IMR-90 (cell line): ENCODE measurements at regions not wholly inside any gene's neighbourhood (a gene's known extent, or its start where the extent isn't known, plus 50 kb on each side); places are given as distances from the start of the nearest gene placed in this dataset.
"Not testable (repeated sequence)": the region's sequence is repeated elsewhere in the genome, so short reads cannot be mapped to it uniquely, and the experiment has no call there.

Source experiments
- ATAC-seq: fragments of 200-7000 bp; cut with Tn5 transposase; 2 replicates; pipeline ENCODE4 v1.9.1; 2020; ENCODE audit warnings: low read depth, mild to moderate bottlenecking, moderate library complexity
- BruUV-seq: library from RNA; stranded (reverse); fragments of 400-500 nt; replicated peaks from 2 replicates; lab custom pipeline; 2021; lab: Mats Ljungman, UMichigan
- CTCF ChIA-PET: fragments of 300-600 bp; formaldehyde crosslinking; extraction: SDS; loops from one replicate; lab custom pipeline; 2021; ENCODE audit warnings: antibody characterized with exemption; lab: Yijun Ruan, JAX
- POLR2A ChIA-PET: fragments of 300-600 bp; sonication (Branson Sonifier 250); formaldehyde crosslinking; loops from one replicate; lab custom pipeline; 2022; ENCODE audit warnings: antibody characterized with exemption; ENCODE audit not compliant: unreplicated experiment; lab: Charles Lee
- DNase-seq: peaks from one replicate; pipeline ENCODE4 v3.0.0; 2013
- H2AFZ ChIP-seq: replicated peaks from 2 replicates; pipeline ENCODE3; 2013; ENCODE audit warnings: low read length, mild to moderate bottlenecking; ENCODE audit not compliant: poor library complexity
- H2AK5ac ChIP-seq: 2 replicates; pipeline ENCODE4 v1.6.1; 2013; ENCODE audit warnings: low read depth, low read length, inconsistent platforms
- H2AK9ac ChIP-seq: replicated peaks from 2 replicates; pipeline ENCODE3; 2013; ENCODE audit warnings: mild to moderate bottlenecking, low read depth, low read length, moderate library complexity; ENCODE audit not compliant: poor library complexity
- H2BK120ac ChIP-seq: 2 replicates; pipeline ENCODE4 v1.6.1; 2013; ENCODE audit warnings: low read depth, low read length, inconsistent platforms
- H2BK15ac ChIP-seq: 3 replicates; pipeline ENCODE4 v1.6.1; 2013; ENCODE audit warnings: low read depth, low read length, inconsistent platforms
- H2BK20ac ChIP-seq: 2 replicates; pipeline ENCODE4 v1.6.1; 2013; ENCODE audit warnings: low read depth, mild to moderate bottlenecking, inconsistent platforms, low read length, moderate library complexity
- H2BK5ac ChIP-seq: 2 replicates; pipeline ENCODE4 v1.6.1; 2013; ENCODE audit warnings: mild to moderate bottlenecking, low read depth, low read length, inconsistent platforms; ENCODE audit not compliant: poor library complexity, severe bottlenecking
- H3K14ac ChIP-seq: replicated peaks from 2 replicates; pipeline ENCODE4 v1.6.1; 2013; ENCODE audit warnings: low read depth, low read length, inconsistent platforms
- H3K18ac ChIP-seq: 2 replicates; pipeline ENCODE4 v1.6.1; 2013; ENCODE audit warnings: low read depth, low read length, control low read depth
- H3K23ac ChIP-seq: 2 replicates; pipeline ENCODE4 v1.6.1; 2013; ENCODE audit warnings: low read depth, low read length, inconsistent platforms
- H3K27ac ChIP-seq: 2 replicates; pipeline ENCODE4 v1.5.1; 2013; ENCODE audit warnings: mild to moderate bottlenecking, control low read depth, low read length; ENCODE audit not compliant: insufficient read depth
- H3K27me3 ChIP-seq: 2 replicates; pipeline ENCODE4 v1.6.1; 2013; ENCODE audit warnings: low read length; ENCODE audit not compliant: control insufficient read depth, insufficient read depth
- H3K36me3 ChIP-seq: 2 replicates; pipeline ENCODE4 v1.6.1; 2013; ENCODE audit warnings: low read length, mixed read lengths; ENCODE audit not compliant: control insufficient read depth, insufficient read depth
- H3K4ac ChIP-seq: 2 replicates; pipeline ENCODE4 v1.6.1; 2013; ENCODE audit warnings: low read depth, low read length, inconsistent platforms
- H3K4me1 ChIP-seq: 2 replicates; pipeline ENCODE4 v1.6.1; 2013; ENCODE audit warnings: low read length, mixed read lengths; ENCODE audit not compliant: control insufficient read depth, insufficient read depth
- H3K4me2 ChIP-seq: 2 replicates; pipeline ENCODE4 v1.6.1; 2013; ENCODE audit warnings: low read depth, mild to moderate bottlenecking, control low read depth, low read length, moderate library complexity
- H3K4me3 ChIP-seq: 2 replicates; pipeline ENCODE4 v1.5.1; 2013; ENCODE audit warnings: low read depth, mild to moderate bottlenecking, control low read depth, low read length, moderate library complexity; ENCODE audit not compliant: insufficient read depth
- H3K56ac ChIP-seq: 2 replicates; pipeline ENCODE4 v1.6.1; 2013; ENCODE audit warnings: low read length, inconsistent platforms; ENCODE audit not compliant: insufficient read depth; ENCODE audit errors: extremely low read depth
- H3K79me1 ChIP-seq, 2 experiments: 2 replicates each; pipeline ENCODE4 v1.6.1; 2013; ENCODE audit warnings: low read length in 2 of 2, inconsistent platforms in 1 of 2, low read depth in 1 of 2
- H3K9ac ChIP-seq: 2 replicates; pipeline ENCODE4 v1.6.1; 2013; ENCODE audit warnings: low read depth, low read length, control low read depth
- H3K9me1 ChIP-seq: 2 replicates; pipeline ENCODE4 v1.6.1; 2013; ENCODE audit warnings: low read length, inconsistent platforms; ENCODE audit not compliant: insufficient read depth
- H3K9me3 ChIP-seq: 2 replicates; pipeline ENCODE4 v1.6.1; 2013; ENCODE audit warnings: low read length; ENCODE audit not compliant: control insufficient read depth, insufficient read depth
- H4K20me1 ChIP-seq: 2 replicates; pipeline ENCODE4 v1.6.1; 2013; ENCODE audit warnings: low read length, inconsistent platforms; ENCODE audit not compliant: insufficient read depth
- H4K5ac ChIP-seq: 2 replicates; pipeline ENCODE4 v1.6.1; 2013; ENCODE audit warnings: mild to moderate bottlenecking, low read depth, low read length, control low read depth
- H4K8ac ChIP-seq, 2 experiments: 2 replicates each; pipeline ENCODE4 v1.6.1; 2013; ENCODE audit warnings: low read depth in 2 of 2, low read length in 2 of 2, control low read depth in 1 of 2, inconsistent platforms in 1 of 2
- H4K91ac ChIP-seq: 2 replicates; pipeline ENCODE4 v1.6.1; 2013; ENCODE audit warnings: low read depth, low read length, inconsistent platforms; ENCODE audit not compliant: insufficient read depth
- WGBS, 2 experiments: methylation state at CpG; one replicate each; pipeline versions ENCODE4 v1.1.5 to v1.1.7; 2013; ENCODE audit warnings: missing lambda C conversion rate in 2 of 2; ENCODE audit not compliant: insufficient read length in 1 of 2; ENCODE audit errors: extremely low coverage in 2 of 2; 5-methylcytosine and 5-hydroxymethylcytosine counted together
- dilution Hi-C: fragments of 300-500 bp; cut with HindIII; formaldehyde crosslinking; loops from one replicate; pipeline ENCODE4 v1.14.3; 2018; ENCODE audit warnings: low sequenced_read_pairs; ENCODE audit not compliant: unreplicated experiment
- in situ Hi-C: fragments of 300-500 bp; cut with MboI; formaldehyde crosslinking; loops from 3 replicates; pipeline ENCODE4 v1.14.3; 2019; ENCODE audit warnings: low sequenced_read_pairs, inconsistent platforms, mixed read lengths
- intact Hi-C: fragments of 100-400 bp; cut with micrococcal nuclease; formaldehyde crosslinking; loops from 2 replicates; pipeline ENCODE4 v1.10.0; 2022

- H3K27me3 ChIP-seq, BruUV-seq, H2AK9ac ChIP-seq, H3K79me1 ChIP-seq, H3K4me1 ChIP-seq, ATAC-seq, H3K9ac ChIP-seq, intact Hi-C loops, CTCF ChIA-PET, H4K5ac ChIP-seq, H3K9me1 ChIP-seq, H4K91ac ChIP-seq, H3K27ac ChIP-seq, H3K14ac ChIP-seq, H2BK15ac ChIP-seq, H3K56ac ChIP-seq, H2BK20ac ChIP-seq, H4K8ac ChIP-seq, H3K23ac ChIP-seq, H2BK5ac ChIP-seq, H2AFZ ChIP-seq, H3K18ac ChIP-seq, H3K4ac ChIP-seq, POLR2A ChIA-PET, dilution Hi-C loops, H3K9me3 ChIP-seq, H3K36me3 ChIP-seq, H2AK5ac ChIP-seq, H3K4me3 ChIP-seq, DNase-seq, in situ Hi-C loops, H3K4me2 ChIP-seq, H2BK120ac ChIP-seq, H4K20me1 ChIP-seq: not testable (repeated sequence)
- WGBS, 2 experiments = no CpG with 5 or more reads among the region's 2 CpGs
Measured at GRCh38 chr4:117599393-117599792, 434.9 kb upstream of the NDST3 start.

DNA sequence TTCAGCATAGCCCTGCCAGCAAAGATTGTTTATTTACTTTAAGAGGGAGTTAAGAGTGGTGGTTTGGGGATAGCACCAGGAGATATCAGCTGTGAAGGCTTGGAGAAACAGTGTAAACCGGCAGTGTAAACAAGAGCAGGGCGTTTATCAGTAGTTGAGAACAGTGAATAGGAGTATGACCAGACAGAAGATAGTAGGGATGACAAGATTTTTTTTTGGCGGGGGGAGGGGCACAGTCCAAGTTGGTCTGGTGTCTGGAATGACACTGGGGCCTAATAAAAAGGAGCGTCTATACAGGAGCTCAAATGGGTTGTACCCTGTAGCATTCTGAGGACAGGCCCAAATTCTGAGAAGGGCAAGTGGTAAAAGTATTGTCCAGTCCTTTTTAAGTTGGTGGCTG is 433.4 kb upstream of the NDST3 start:
- in situ Hi-C loops, H3K4ac ChIP-seq, BruUV-seq, DNase-seq, H2AK5ac ChIP-seq, H2BK120ac ChIP-seq, H3K14ac ChIP-seq, H2BK15ac ChIP-seq, H4K20me1 ChIP-seq, H3K9me3 ChIP-seq, H4K91ac ChIP-seq, CTCF ChIA-PET, H4K8ac ChIP-seq, H3K36me3 ChIP-seq, H3K9me1 ChIP-seq, H2AK9ac ChIP-seq, H4K5ac ChIP-seq, H3K9ac ChIP-seq, intact Hi-C loops, H3K79me1 ChIP-seq, H3K56ac ChIP-seq, H3K4me1 ChIP-seq, H3K27ac ChIP-seq, H3K4me2 ChIP-seq, H2BK5ac ChIP-seq, H2AFZ ChIP-seq, H2BK20ac ChIP-seq, dilution Hi-C loops, POLR2A ChIA-PET, H3K27me3 ChIP-seq, H3K23ac ChIP-seq, H3K4me3 ChIP-seq, H3K18ac ChIP-seq, ATAC-seq: not testable (repeated sequence)
- 23% methylated on average over 2 of the region's 4 CpGs; no CpG with 5 or more reads in 1 of the 2 experiments for WGBS, 2 experiments
